Peyer's patch (tissue), 4 donors: ENCODE measurements at regions not wholly inside any gene's neighbourhood (a gene's known extent, or its start where the extent isn't known, plus 50 kb on each side); places are given as distances from the start of the nearest gene placed in this dataset.

ENCODE experiments used
- DNase-seq, 3 donors: peaks; one replicate each; pipeline ENCODE4 v3.0.0-alpha.2; 2017 to 2019
- H3K27ac ChIP-seq, 4 donors: fragments of 200-600 bp; sonication (generic); one replicate each; pipeline ENCODE4 v1.5.1; 2016 to 2019
- H3K27me3 ChIP-seq, 2 donors: fragments of 200-600 bp; sonication (generic); one replicate each; pipeline ENCODE4 v1.5.1; 2019
- H3K36me3 ChIP-seq, 3 donors: fragments of 200-600 bp; sonication (generic); one replicate each; pipeline ENCODE4 v1.5.1; 2016 to 2019
- H3K4me1 ChIP-seq, 4 donors: fragments of 200-600 bp; sonication (generic); one replicate each; pipeline ENCODE4 v1.5.1; 2016 to 2019
- H3K4me3 ChIP-seq, 4 donors: fragments of 200-600 bp; sonication (generic); 1 replicate in 3 of 4; 2 replicates in 1 of 4; pipeline ENCODE4 v1.5.1; 2016 to 2019; ENCODE audit warnings: mild to moderate bottlenecking in 1 of 4
- H3K9me3 ChIP-seq, 4 donors: fragments of 200-600 bp; sonication (generic); one replicate each; pipeline ENCODE4 v1.5.1; 2016 to 2019; ENCODE audit warnings: mild to moderate bottlenecking in 1 of 4
- POLR2A ChIP-seq, 2 donors: fragments of 450-650 bp; IDR thresholded peaks; one replicate each; pipeline ENCODE4 v1.5.1; 2017; ENCODE audit warnings: antibody characterized with exemption in 2 of 2, mild to moderate bottlenecking in 2 of 2, moderate library complexity in 2 of 2
- TF ChIP-seq, protein P1 (sequence below), 6 experiments: fragments of 450-650 bp in 4 of 6; fragments of 200-600 bp in 2 of 6; sonication (generic) in 1 of 6; IDR thresholded peaks; one replicate each; pipeline ENCODE4 v1.5.1; 2017 to 2019; ENCODE audit warnings: antibody characterized with exemption in 6 of 6, mild to moderate bottlenecking in 3 of 6, moderate library complexity in 1 of 6

GRCh38 chr19:27758626-27759505 is 1454.1 kb downstream of the UQCRFS1 start:
- no peak overlapping the region for H3K4me3 ChIP-seq
- no peak for TF ChIP-seq POLR2A (IDR thresholded peaks at IDR 0.05)
- TF ChIP-seq, protein P1, sequence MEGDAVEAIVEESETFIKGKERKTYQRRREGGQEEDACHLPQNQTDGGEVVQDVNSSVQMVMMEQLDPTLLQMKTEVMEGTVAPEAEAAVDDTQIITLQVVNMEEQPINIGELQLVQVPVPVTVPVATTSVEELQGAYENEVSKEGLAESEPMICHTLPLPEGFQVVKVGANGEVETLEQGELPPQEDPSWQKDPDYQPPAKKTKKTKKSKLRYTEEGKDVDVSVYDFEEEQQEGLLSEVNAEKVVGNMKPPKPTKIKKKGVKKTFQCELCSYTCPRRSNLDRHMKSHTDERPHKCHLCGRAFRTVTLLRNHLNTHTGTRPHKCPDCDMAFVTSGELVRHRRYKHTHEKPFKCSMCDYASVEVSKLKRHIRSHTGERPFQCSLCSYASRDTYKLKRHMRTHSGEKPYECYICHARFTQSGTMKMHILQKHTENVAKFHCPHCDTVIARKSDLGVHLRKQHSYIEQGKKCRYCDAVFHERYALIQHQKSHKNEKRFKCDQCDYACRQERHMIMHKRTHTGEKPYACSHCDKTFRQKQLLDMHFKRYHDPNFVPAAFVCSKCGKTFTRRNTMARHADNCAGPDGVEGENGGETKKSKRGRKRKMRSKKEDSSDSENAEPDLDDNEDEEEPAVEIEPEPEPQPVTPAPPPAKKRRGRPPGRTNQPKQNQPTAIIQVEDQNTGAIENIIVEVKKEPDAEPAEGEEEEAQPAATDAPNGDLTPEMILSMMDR (IDR thresholded peaks at IDR 0.05) = no peak
- H3K4me1 ChIP-seq = no peaks in the 10 kb centered on the region
- no peaks in the 10 kb centered on the region for H3K27me3 ChIP-seq
- no peaks in the 10 kb centered on the region for H3K36me3 ChIP-seq
- peaks cover 0 to 14% (median 0%) of the 10 kb centered on the region in 4 donors for H3K9me3 ChIP-seq
- no peak for DNase-seq
- no peak overlapping the region for H3K27ac ChIP-seq

GRCh38 chr19:27754700-27755099 is 1458.3 kb downstream of the UQCRFS1 start:
- no peak for DNase-seq
- Histone ChIP-seq H3K4me3 (no peak overlapping the region), H3K27ac (no peak overlapping the region), H3K4me1 (no peaks in the 10 kb centered on the region), H3K27me3 (no peaks in the 10 kb centered on the region), H3K36me3 (no peaks in the 10 kb centered on the region), H3K9me3 (no peaks in the 10 kb centered on the region)
- TF ChIP-seq, protein P1 (IDR thresholded peaks at IDR 0.05) = no peak
- no peak for TF ChIP-seq POLR2A (IDR thresholded peaks at IDR 0.05)

DNA sequence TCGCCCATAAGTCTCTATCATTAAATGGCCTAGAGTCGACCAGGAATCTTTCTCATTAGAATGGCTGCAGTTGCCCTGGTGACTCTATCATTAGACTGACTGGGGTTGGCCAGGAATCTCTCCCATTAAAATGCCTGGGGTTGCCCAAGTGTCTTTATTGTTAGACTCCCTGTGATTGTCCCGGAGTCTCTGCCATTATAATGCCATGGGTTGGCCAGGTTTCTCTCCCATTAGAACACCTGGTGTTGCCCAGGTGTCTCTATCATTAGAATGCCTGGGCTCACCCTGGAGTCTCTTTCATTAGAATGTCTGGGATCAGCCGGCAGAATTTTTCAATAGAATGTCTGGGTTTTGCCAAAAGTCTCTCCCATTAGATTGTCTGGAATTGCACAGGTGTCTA is 1459.3 kb downstream of the UQCRFS1 start:
- DNase-seq = no peak
- Histone ChIP-seq H3K4me1 (no peaks in the 10 kb centered on the region), H3K4me3 (no peak overlapping the region)

DNA sequence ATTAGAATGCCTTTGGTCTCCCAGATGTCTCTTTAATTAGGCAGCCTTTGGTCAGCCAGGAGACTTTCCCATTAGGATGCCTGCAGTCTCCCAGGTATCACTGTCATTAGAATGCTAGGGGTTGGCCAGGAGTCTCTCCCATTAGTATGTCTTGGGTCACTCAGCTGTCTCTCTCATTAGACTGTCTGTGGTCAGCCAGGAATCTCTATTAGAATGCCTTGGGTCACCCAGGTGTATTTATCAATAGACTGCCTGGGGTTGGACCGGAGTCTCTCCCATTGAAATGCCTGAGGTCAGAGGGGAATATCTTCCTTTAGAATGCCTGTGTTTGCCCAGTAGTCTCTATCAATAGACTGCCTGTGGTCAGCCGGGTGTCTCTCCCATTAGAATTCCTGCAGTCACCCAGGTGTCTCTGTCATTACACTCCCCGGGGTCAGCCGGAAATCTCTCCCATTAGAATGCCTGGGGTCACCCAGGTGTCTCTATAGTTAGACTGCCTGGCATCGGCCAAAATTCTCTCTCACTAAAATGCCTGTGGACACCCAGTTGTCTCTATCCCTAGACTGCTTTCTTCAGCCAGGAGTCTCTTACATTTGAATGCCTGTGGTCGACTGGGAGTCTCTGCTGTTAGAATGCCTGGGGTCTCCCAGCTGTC is 1460.3 kb downstream of the UQCRFS1 start:
- H3K4me3 ChIP-seq = no peak overlapping the region
- H3K4me1 ChIP-seq = no peaks in the 10 kb centered on the region
- no peak overlapping the region for H3K27ac ChIP-seq
- TF ChIP-seq, protein P1 (IDR thresholded peaks at IDR 0.05) = no peak
- TF ChIP-seq POLR2A (IDR thresholded peaks at IDR 0.05) = no peak
- DNase-seq = peak in 1 of 3 donors; percentile 3
- no peaks in the 10 kb centered on the region for H3K27me3 ChIP-seq
- H3K36me3 ChIP-seq = no peaks in the 10 kb centered on the region
- no peaks in the 10 kb centered on the region for H3K9me3 ChIP-seq

More for the DNA sequence above, 1459.3 kb downstream of the UQCRFS1 start:
- TF ChIP-seq, protein P1 (IDR thresholded peaks at IDR 0.05) = no peak
- no peak for TF ChIP-seq POLR2A (IDR thresholded peaks at IDR 0.05)
- Histone ChIP-seq H3K36me3 (no peaks in the 10 kb centered on the region), H3K9me3 (no peaks in the 10 kb centered on the region), H3K27ac (no peak overlapping the region), H3K27me3 (no peaks in the 10 kb centered on the region)

DNA sequence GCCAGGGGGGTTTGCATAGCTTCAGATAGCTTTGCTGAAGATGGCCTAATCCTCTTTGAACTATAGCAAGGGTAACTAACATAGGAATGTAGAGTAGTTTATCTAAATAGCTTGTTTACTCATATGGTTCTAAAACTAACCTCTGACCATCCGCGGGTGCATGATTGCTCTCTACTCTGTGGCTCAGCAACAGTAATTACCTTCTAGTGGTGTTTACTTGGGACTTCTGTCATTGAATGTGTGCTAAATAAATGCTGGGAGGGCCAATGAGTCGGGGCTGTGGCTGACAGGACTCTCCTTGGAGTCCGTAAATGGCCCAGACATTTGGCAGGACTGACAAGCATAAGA is 1461.9 kb downstream of the UQCRFS1 start:
- H3K9me3 ChIP-seq = no peaks in the 10 kb centered on the region
- H3K27me3 ChIP-seq = no peaks in the 10 kb centered on the region
- TF ChIP-seq, protein P1 (IDR thresholded peaks at IDR 0.05) = no peak
- TF ChIP-seq POLR2A (IDR thresholded peaks at IDR 0.05) = no peak
- H3K4me3 ChIP-seq = no peak overlapping the region
- H3K4me1 ChIP-seq = no peaks in the 10 kb centered on the region
- H3K36me3 ChIP-seq = no peaks in the 10 kb centered on the region
- peak in 1 of 3 donors; percentile 5 for DNase-seq
- no peak overlapping the region for H3K27ac ChIP-seq
